SH-SY5Y (cell line): ENCODE measurements at regions not wholly inside any gene's neighbourhood (a gene's known extent, or its start where the extent isn't known, plus 50 kb on each side); places are given as distances from the start of the nearest gene placed in this dataset.

Experiments
- GATA2 ChIP-seq: IDR thresholded peaks from 2 replicates; pipeline ENCODE4 v1.6.1; 2011; ENCODE audit warnings: mild to moderate bottlenecking, low read depth, low read length
- GATA3 ChIP-seq: IDR thresholded peaks from 2 replicates; pipeline ENCODE4 v1.6.1; 2011; ENCODE audit warnings: low read depth, mild to moderate bottlenecking, low read length, moderate library complexity

GRCh38 chr16:54341892-54342776 is 55.5 kb upstream of the IRX3 start:
- TF ChIP-seq GATA2, result no peak
- no peak for TF ChIP-seq GATA3
